ENCODE measurements at regions not wholly inside any gene's neighbourhood (a gene's known extent, or its start where the extent isn't known, plus 50 kb on each side); places are given as distances from the start of the nearest gene placed in this dataset.
A peak's percentile ranks its signal among the peaks of the same experiment; 100 is the strongest.
"Not testable (repeated sequence)": the region's sequence is repeated elsewhere in the genome, so short reads cannot be mapped to it uniquely, and the experiment has no call there.

DNA sequence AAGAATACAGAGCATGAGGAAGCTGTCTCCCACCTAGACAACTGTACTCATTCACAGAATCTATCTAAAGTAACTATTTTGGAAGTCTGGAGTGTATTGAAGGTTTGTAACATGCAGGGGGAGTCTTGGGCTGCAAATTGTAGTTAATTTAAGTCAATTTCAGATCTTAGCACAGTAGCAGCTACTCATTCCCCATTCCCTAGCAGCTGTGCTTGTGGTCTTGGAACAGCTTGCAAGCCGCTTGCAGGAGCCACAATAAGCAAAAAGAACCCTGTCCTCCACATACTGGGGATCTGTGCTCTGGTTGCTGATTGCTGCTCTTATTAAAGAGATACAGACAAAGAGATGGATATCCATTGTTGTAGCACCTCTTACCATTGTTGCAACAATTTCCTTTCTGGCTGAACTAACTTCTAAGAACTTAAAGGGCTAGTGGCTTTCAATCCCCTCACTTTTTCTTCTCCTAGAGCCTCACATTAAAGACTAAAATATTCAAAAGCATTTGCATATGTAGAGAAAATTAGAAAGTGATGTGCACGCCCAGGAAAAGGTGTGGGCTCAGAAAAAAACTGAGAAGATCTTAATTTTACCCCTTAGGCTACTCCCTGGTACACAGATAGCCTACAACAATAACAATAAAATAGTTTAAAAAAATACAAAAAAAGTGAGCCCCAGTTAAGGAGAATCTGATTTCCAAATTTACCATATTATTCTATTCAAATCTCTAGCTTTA is 1775.1 kb upstream of the PIK3C3 start:
- DNase-seq = no peak

DNA sequence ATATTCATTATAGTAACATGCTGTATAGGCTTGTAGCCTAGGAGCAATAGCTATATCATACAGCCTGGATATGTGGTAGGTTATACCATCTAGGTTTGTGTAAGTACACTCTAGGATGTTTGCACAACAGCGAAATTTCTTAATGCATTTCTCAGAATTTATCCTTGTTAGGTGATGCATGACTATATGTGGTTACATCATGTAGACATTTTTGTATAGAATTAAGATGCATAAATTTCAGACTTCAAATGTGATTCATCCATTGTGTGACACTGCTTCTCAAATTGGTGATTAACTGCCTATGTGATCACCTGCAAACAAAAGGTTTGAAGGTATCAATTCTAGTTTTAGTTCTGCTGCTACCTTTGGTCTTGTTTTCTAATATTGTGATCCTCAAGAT is 1787.0 kb upstream of the PIK3C3 start:
- no peak for DNase-seq

DNA sequence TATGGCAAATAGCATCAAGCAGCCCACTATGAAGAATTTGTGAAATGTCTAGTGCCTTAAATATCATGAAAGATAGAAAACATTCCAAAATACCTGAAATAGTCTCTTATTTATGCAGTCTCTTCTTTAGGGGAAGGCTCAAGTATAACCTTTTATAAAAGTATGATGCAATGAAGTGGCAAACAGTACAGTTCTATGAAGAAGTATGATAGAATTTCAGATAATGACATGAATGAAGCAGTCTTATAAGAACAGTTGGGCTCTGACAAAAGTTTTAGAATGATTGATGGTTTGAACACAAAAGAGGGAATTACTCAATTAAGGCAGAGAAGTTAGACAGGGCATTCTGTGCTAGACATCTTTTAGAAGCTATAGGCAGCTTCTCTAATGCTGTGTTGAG is 1791.8 kb upstream of the PIK3C3 start:
- no peak for DNase-seq

DNA sequence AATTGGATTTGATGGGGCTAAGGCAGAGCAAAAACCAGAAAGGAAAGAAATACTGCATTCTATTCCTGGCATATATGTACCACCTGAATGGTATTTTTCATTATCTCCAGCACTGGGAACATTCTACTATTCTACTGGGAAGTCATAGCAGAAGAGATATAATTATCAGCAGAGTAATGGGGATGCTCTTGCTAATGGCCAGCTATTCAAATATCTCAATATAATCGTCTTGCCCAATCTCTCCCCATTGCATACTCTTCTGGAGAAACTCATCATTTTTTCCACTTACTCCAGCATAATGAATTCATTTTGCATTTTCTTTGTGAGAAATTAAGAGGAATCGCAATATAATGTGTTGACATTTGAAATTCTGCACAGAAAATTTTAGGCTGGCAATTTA is 1794.7 kb upstream of the PIK3C3 start:
- no peak for DNase-seq

DNA sequence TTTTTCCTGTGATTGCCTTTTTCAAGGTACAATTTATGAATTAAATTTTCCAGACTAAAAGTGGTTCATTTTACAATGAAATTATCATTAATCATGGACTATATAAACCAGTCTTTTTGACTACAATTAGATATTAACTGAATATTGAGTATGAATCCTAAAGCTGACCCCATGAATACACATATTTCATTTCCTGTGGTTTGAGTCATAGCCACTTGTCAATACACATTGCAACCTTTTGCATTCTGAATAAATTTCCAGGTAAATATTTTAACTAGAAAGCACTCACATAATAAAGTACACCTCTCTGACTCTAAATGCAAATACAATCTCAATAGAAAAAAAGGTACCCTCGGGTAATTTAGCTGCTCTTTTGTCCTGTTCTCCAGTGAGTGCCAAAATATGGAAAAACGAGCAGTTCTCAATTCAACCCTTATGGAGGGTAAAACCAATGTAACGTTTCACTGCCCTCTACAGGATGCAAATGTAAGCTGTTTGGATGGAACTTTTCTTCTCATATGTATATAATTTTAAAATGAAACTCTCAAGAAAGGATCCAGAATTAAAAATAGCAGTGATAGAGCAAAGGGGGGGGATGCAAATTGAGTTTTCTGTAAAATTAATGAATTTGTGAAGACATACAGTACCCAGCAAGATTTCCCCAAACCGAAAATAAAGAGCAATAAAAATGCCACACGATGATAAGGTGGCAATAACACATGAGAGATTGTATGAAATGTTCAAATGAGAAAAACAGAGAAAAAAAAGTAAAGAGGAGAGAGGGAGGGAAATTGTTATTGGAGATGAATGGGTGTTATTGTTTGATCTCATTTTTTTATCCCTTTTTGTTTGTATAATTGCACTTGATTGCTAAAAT is 1795.7 kb upstream of the PIK3C3 start:
- peak; percentile 31 for DNase-seq

DNA sequence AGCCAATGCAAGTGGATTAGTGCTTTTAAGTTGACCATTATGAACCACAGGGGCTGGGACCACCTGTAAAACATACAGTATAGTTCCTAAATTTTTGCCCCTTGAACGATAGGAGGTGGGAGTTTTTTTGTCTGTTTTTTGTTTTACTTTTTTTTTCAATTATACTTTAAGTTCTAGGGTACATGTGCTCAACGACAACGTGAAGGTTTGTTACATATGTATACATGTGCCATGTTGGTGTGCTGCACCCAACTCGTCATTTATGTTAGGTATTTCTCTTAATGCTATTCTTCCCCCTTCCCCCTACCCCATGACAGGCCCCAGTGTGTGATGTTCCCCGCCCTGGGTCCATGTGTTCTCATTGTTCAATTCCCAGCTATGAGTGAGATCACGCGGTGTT is 1797.9 kb upstream of the PIK3C3 start:
- DNase-seq = no peak

DNA sequence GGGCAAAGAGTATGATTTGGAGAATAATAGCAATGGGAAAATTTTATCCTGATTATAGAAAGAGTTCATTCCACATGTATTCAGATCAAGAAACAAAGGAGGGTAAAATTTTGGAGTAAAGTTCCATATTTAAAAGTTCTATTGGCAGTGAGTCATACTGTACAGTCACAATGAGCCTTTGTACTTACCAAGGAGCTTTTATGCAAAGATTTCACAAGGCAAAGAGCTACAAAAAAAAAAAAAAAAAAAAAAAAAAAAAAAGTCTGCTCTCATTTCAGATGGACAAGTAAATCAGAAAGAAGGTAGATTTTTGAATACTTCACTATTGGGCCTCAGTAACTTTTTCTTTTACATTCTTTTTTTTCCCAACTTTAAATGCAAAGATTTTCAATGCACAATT is 1802.2 kb upstream of the PIK3C3 start:
- DNase-seq = no peak

DNA sequence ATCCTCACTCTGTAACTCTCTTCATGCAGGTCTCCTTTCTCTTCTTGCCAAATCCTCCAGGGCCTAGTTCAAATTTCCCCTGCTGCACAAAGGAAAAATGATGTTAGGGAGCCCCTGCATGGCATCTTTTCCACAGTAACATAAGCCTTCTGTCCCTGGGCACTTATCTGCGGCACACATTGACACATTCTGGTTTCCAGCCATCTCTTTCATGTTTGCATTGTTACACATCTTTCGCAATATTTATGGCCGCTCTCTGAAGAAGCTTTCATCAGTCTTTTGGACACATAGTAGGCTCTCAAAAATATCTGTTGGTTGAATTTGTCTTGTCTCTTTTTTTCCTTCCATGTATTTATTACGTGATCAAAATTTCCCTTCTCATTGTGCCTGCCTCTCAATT is 1806.1 kb upstream of the PIK3C3 start:
- DNase-seq = no peak

DNA sequence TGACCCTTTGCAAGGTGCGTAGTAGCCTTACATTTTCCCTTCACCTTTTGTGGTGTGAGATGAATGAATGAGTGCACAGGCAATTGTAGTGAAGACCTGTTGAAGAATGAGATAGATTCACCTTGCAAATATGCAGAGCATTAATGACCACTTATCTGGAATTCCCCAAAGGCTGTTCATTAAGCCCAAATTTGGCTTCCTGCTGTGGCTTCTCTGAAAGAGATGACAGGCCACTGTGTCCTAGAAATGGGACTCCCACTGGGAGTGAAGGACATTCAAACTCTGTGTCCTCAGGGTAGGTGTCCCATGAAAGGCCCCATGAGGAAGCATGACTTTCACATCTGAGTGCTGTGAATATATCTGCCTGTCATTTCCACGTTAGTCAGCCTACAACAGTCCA is 1821.8 kb upstream of the PIK3C3 start:
- no peak for DNase-seq

DNA sequence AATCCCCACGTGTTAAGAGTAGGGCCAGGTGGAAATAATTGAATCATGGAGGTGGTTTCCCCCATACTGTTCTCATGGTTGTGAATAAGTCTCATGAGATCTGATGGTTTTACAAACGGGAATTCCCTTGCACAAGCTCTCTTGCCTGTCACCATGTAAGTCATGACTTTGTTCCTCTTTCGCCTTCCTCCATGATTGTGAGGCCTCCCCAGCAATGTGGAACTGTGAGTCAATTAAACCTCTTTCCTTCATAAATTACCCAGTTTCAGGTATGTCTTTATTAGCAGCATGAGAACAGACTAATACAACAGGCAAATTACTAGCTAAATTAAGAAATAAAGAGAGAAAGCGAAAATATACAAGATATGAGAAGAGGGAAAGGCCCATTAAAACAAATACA is 1822.6 kb upstream of the PIK3C3 start:
- DNase-seq = not testable (repeated sequence)

DNA sequence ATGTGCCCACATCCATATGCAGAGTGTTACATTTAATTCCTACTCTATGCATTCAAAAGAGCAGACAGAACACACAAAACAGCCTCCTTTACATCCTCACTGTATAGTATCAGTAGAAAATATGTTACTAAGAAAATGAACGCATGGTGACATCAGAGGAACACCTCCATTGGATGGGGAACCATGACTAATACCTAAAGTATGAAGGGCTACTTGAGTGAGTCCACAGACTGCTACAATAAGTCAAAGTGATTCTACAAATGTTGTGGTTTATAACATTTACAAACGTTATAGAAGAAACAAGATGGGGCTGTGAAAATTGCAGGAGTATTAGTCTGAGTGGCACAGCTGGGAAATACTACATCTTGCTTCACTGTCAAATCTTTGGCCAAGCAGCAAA is 1830.9 kb upstream of the PIK3C3 start:
- no peak for DNase-seq

DNA sequence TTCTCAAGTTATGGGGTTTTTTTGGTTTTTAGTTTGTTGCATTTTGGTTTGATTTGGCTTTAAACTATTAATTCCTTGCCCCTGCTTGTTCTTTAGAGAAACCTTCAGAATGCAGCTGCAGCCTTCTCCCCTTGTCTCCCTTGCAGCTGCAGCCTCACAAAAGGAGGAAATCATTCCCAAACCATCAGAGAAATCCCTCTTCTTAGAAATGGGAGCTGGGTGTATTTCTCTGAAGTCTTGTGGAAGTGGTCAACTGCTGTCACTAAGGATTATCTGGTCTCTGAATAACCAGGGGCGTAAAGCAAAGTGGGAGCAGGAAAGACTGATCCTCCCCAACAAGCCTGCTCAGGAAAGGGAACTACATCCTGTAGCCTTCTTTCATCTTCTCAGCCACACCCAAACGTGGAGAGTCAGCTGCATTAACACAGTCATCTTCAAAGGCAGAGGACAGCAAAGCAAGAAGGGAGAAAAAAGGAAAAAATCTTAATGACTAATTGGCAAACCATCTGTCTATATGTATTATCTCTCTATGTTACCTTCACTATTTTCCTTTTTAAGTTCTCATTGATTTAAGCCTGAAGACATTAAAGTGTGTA is 1834.1 kb upstream of the PIK3C3 start:
- DNase-seq = no peak

DNA sequence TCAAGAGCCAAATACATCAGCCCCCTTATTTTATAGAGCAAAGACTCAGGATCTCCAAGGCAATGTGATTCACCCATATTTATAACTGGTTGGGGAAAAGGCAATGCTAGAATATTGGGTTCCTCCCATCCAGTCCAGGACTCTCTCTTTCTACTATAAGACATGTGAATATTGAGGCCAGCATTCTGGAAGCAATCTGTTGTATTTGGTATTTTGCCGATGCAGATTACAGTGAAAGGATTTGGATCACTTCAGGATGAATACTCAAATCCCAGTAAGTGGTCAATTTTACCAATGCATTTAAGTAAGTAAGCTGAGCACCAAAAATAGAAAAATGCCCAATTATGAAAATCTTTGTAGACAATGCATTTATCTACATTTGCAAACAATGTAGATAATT is 1834.7 kb upstream of the PIK3C3 start:
- DNase-seq = no peak

DNA sequence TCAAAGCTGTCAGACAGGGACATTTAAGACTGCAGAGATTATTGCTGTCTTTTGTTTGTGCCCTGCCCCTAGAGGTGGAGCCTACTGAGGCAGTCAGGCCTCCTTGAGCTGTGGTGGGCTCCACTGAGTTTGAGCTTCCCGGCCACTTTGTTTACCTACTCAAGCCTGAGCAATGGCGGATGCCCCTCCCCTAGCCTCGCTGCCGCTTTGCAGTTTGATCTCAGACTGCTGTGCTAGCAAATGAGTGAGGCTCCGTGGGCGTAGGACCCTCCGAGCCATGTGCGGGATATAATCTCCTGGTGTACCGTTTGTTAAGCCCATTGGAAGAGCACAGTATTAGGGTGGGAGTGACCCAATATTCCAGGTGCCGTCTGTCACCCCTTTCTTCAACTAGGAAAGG is 1835.5 kb upstream of the PIK3C3 start:
- DNase-seq = not testable (repeated sequence)

DNA sequence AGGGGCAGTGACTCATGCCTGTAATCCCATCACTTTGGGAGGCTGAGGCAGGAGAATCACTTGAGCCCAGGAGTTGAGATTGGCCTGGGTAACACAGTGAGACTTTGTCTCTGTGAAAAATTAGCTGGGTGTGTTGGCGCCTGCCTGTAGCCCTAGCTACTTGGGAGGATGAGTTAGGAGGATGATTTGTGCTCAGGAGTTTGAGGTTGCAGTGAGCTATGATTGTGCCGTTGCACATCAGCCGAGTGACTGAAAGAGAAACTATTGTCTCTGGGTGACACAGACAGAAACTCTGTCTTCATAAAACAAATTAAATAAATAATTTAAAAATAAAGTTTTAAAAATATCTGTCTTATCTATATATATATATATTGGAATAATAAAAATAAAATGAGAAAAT is 1844.6 kb upstream of the PIK3C3 start:
- DNase-seq = no peak

DNA sequence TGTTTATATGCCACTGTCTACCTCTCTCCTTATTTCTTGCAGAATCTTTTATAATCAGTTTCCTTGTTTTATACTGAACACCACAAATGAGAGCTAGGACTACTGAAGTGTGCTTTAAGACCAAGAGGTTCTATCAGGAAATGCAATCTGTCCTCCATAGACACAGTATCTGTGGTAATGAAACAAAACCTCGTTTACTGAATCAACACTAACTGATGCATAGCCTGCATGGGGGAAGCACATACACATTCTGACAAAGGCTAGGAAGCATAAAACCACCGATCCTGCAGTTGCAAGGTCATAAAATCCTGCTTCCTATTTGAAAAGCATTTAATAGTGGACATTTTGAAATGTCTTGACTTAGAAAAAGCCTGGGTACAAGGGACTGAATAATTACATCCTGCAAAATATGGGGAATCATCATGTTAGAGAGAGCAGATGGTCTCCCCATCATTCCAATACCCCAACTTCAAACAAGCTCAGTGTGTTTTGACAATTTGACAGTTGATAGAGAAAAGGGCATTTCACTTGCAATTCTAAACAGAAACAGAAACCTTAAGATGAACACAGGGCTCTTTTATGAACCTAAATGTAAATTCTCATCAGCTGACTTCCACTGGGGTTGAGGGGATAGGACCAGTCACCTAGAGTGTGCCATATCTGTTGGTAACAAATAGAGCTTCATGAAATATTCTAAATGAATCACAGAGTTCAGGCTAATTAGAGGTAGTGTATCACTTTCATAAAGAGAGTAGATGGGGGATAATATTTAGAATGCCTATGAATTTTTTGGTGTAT is 1845.6 kb upstream of the PIK3C3 start:
- no peak for DNase-seq

DNA sequence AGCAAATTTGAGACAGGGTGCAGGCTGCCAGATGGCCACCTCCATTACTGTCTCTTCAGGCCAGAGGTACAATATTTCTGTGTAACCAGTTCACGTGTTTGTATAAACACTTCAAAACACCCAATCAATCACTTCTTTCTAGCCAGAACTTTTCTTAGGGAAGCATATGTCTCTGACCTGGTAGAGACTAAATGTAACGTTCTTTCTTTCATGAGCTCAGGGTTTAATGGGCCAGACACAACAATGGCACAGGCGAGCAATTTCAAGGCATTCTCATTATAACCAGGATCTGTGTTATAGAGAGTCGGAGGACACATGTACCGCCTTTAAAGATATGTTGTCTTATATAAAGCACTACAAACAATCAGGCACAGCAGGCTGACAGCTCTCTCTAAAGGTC is 1846.4 kb upstream of the PIK3C3 start:
- no peak for DNase-seq

DNA sequence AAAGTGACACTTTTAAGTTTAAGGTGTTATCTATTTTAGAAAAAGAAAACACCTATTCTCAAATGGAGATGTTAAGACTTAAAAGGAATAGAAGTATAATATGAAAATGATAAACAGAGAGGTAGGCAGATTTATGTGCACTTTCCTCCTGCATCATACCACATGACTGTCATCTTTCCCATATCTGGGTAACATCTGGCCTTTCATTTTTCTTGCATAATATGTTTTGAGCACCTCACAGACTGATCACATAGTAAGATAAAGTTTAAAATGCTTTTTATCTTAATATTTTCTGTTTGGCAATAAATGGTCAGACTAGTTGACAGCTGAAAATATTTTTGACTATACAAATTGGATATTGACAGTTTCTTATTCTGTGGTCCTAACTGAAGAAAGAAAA is 1852.1 kb upstream of the PIK3C3 start:
- DNase-seq = no peak

DNA sequence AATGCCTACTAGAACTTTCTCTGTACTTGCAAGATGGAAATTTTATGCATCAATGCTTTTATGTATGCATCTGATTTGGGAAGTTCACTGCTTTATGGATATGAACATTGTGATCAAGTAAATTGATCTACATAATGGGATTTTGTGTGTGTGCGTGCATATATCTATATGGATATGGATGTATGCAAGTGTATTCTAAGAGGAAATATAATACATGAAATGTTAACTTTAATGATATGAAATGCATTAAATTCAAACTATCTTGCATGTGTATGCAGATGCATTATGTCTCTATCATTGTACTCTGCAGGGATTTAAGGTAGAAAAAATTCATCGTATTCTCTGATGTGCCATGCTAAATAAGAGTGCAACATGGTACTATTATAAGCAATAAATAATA is 1855.4 kb upstream of the PIK3C3 start:
- no peak for DNase-seq

DNA sequence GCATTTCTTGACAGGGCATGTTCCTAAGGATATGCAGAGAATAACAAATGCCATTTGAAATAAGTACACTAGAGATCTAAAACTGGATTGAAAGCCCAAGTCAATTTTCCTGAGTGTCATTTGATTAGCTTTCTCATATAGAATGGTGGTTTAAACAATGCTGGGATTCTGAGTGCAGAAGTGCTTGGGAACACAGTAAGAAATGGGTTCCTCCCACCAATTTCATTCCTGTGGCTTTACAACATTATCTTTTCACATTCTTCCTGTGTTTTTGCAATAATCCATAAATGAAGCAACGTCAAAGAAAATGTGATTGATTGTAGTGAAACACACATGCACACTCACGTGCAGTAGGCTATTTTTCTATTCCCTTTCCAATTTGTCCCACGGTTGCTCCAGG is 1858.4 kb upstream of the PIK3C3 start:
- no peak for DNase-seq

DNA sequence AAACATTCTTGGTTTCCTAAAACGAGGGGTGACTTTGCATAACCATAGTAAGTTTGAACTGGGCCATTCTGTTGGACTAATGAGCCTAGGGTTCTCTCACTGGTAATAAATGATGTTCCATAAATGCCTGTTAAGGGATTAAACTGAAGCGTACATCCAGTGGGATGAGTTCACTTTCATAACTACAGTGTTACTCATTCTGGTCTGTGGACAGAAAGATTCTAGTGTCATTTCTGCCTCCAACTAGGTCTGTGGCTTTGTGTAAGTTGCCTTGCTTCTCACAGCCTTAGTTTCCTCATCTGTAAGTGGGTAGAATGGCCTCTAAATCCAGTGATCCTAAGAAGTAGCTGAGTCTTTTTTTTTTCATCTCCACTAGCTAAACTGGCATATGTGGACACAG is 1860.6 kb upstream of the PIK3C3 start:
- DNase-seq = no peak

DNA sequence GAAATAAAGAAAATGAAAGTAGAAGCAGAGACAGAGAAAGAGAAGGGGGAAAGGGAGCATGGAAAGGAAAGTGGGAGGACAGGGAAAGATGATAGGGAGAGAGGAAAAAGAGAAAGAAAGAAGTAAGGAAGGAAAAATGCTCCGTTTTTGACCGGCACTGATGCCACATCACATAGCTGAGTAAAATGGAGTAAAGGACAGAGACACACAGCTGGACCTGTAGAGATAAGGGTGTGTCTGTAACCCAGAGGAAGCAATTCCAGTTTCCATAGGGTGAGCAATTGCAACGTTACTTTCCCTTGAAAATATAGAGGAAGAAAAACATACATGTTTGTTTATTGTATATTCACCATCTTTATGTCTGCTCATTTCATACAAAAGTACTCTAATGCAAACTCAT is 1866.9 kb upstream of the PIK3C3 start:
- no peak for DNase-seq

DNA sequence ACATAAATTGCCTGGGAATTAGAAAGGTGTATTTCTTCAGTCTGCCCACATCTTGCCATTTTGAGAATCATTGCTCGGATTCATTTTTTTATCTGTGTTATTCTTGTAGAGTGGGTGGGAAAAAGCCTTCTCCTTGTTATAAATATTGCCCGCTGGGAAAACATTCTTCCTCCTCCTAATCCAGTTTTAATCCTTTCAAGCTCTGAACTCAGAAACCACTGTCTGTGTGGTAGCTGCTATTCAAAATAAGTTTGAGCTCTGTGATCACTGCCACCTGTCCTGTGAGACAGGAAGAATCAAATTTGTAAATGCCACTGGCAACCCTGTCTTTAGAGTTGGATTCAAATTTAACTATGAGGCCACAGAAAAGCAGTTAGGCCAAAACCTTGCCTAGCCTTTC is 1875.2 kb upstream of the PIK3C3 start:
- DNase-seq = no peak

Measured in hematopoietic multipotent progenitor cell treated with erythropoietin and hydrocortisone succinate and interleukin-3 and kit ligand, for 8 days (in vitro differentiated cells).